B cell (primary cell): ENCODE measurements at regions not wholly inside any gene's neighbourhood (a gene's known extent, or its start where the extent isn't known, plus 50 kb on each side); places are given as distances from the start of the nearest gene placed in this dataset.

Experiments used
- ATAC-seq: fragments of 200-7000 bp; cut with Tn5 transposase; one replicate; pipeline ENCODE4 v1.10.0; 2021; ENCODE audit warnings: low read depth, mild to moderate bottlenecking, moderate number of reproducible peaks, moderate library complexity
- CTCF ChIA-PET: fragments of 350-600 bp; sonication (Branson Sonifier 250); formaldehyde crosslinking; loops from one replicate; lab custom pipeline; 2021; ENCODE audit warnings: antibody characterized with exemption, inconsistent platforms; lab: Charles Lee
- POLR2A ChIA-PET: fragments of 350-600 bp; sonication (Branson Sonifier 250); formaldehyde crosslinking; loops from one replicate; lab custom pipeline; 2021; ENCODE audit warnings: antibody characterized with exemption; lab: Charles Lee
- DNase-seq: peaks from one replicate; pipeline ENCODE4 v3.0.0; 2013
- H2AFZ ChIP-seq: 2 replicates; pipeline ENCODE4 v1.6.1; 2012; ENCODE audit warnings: mild to moderate bottlenecking, low read depth, low read length; ENCODE audit not compliant: insufficient read depth, poor library complexity, severe bottlenecking
- H3K27ac ChIP-seq, 2 donors: 1 replicate in 1 of 2; 2 replicates in 1 of 2; pipeline ENCODE4 v1.5.1; 2012 to 2013; ENCODE audit warnings: low read length in 2 of 2, mild to moderate bottlenecking in 2 of 2, moderate library complexity in 1 of 2
- H3K27me3 ChIP-seq, 4 experiments: fragments of 200-600 bp in 1 of 4; sonication (generic) in 1 of 4; replicated peaks in 1 of 4; 1 replicate in 2 of 4; 2 replicates in 2 of 4; pipeline versions ENCODE4 v1.6.1 to v1.7.0; 2013 to 2016; ENCODE audit warnings: low read length in 3 of 4, mild to moderate bottlenecking in 2 of 4, mixed read lengths in 1 of 4, moderate library complexity in 1 of 4; ENCODE audit not compliant: insufficient read depth in 4 of 4, control insufficient read depth in 3 of 4; ENCODE audit errors: control extremely low read depth in 1 of 4
- H3K36me3 ChIP-seq, 2 experiments: replicated peaks in 1 of 2; 1 replicate in 1 of 2; 2 replicates in 1 of 2; pipeline versions ENCODE4 v1.6.1 to v1.7.1; 2013; ENCODE audit warnings: low read length in 1 of 2; ENCODE audit not compliant: insufficient read depth in 2 of 2, control insufficient read depth in 1 of 2; ENCODE audit errors: control extremely low read depth in 1 of 2, extremely low read depth in 1 of 2
- H3K4me1 ChIP-seq, 2 donors: fragments of 200-600 bp in 1 of 2; sonication (generic) in 1 of 2; 1 replicate in 1 of 2; 2 replicates in 1 of 2; pipeline versions ENCODE4 v1.5.1 to v1.6.1; 2013 to 2017; ENCODE audit warnings: low read length in 2 of 2; ENCODE audit not compliant: control insufficient read depth in 2 of 2, insufficient read depth in 2 of 2
- H3K4me2 ChIP-seq: replicated peaks from 2 replicates; pipeline ENCODE3; 2012; ENCODE audit warnings: mild to moderate bottlenecking, low read depth, low read length; ENCODE audit not compliant: poor library complexity, severe bottlenecking
- H3K4me3 ChIP-seq, 5 experiments: fragments of 200-600 bp in 1 of 5; sonication (generic) in 1 of 5; 1 replicate in 3 of 5; 2 replicates in 2 of 5; pipeline versions ENCODE4 v1.5.1 to v1.7.0; 2011 to 2016; ENCODE audit warnings: low read length in 4 of 5, mild to moderate bottlenecking in 4 of 5, low read depth in 2 of 5, control low read depth in 1 of 5, moderate library complexity in 1 of 5; ENCODE audit not compliant: insufficient read depth in 1 of 5; ENCODE audit errors: control extremely low read depth in 1 of 5, extremely low read depth in 1 of 5
- H3K79me2 ChIP-seq: fragments of 200-600 bp; sonication (generic); one replicate; pipeline ENCODE4 v1.6.0; 2016; ENCODE audit warnings: low read length; ENCODE audit not compliant: control insufficient read depth, insufficient read depth
- H3K9ac ChIP-seq: fragments of 200-600 bp; sonication (generic); 2 replicates; pipeline ENCODE4 v1.6.1; 2017; ENCODE audit warnings: mild to moderate bottlenecking, low read length, moderate library complexity
- H3K9me3 ChIP-seq, 3 donors: one replicate each; pipeline versions ENCODE4 v1.6.1 to v1.7.1; 2013; ENCODE audit warnings: low read length in 2 of 3; ENCODE audit not compliant: control insufficient read depth in 2 of 3, insufficient read depth in 1 of 3; ENCODE audit errors: control extremely low read depth in 1 of 3
- H4K20me1 ChIP-seq: 2 replicates; pipeline ENCODE4 v1.6.0; 2012; ENCODE audit warnings: mild to moderate bottlenecking, low read length; ENCODE audit not compliant: insufficient read depth, control insufficient read depth, poor library complexity, severe bottlenecking
- H3K27ac Mint-ChIP-seq: one replicate; pipeline ENCODE4 v1.8.0; 2021; ENCODE audit warnings: mixed read lengths
- H3K27me3 Mint-ChIP-seq: one replicate; pipeline ENCODE4 v1.8.0; 2021; ENCODE audit warnings: mixed read lengths
- H3K4me1 Mint-ChIP-seq: one replicate; pipeline ENCODE4 v1.8.0; 2021; ENCODE audit warnings: mixed read lengths
- H3K4me3 Mint-ChIP-seq: one replicate; pipeline ENCODE4 v1.8.0; 2021; ENCODE audit warnings: mixed read lengths
- H3K9me3 Mint-ChIP-seq: one replicate; pipeline ENCODE4 v1.8.0; 2022; ENCODE audit warnings: mixed read lengths; ENCODE audit not compliant: insufficient read depth
- CTCF ChIP-seq: fragments of 200-600 bp; IDR thresholded peaks from one replicate; pipeline ENCODE4 v1.8.0; 2022; ENCODE audit warnings: antibody characterized with exemption, mild to moderate bottlenecking
- EZH2 ChIP-seq: IDR thresholded peaks from 2 replicates; pipeline ENCODE4 v1.6.1; 2012; ENCODE audit warnings: borderline replicate concordance, low read depth, mild to moderate bottlenecking, moderate library complexity, low read length; ENCODE audit not compliant: insufficient read depth, poor library complexity, severe bottlenecking
- WGBS: methylation state at CpG from one replicate; pipeline ENCODE4 v1.1.5; 2013; ENCODE audit warnings: missing lambda C conversion rate; ENCODE audit not compliant: insufficient coverage; 5-methylcytosine and 5-hydroxymethylcytosine counted together
- intact Hi-C: fragments of 100-400 bp; cut with micrococcal nuclease; formaldehyde crosslinking; loops from one replicate; pipeline ENCODE4 v1.10.0; 2022

GRCh38 chr2:225272173-225272572 is 127.3 kb upstream of the NYAP2 start:
- TF ChIP-seq EZH2 = no peak
- TF ChIP-seq CTCF = no peak
- Histone ChIP-seq H3K4me3 (no peak overlapping the region), H3K36me3 (no peaks in the 10 kb centered on the region), H3K27me3 (no peaks in the 10 kb centered on the region), H3K4me2 (no peak overlapping the region), H2AFZ (no peak overlapping the region), H3K9me3 (peaks cover 0 to 1% (median 0%) of the 10 kb centered on the region in 3 donors), H4K20me1 (no peaks in the 10 kb centered on the region), H3K79me2 (no peaks in the 10 kb centered on the region), H3K9ac (no peak overlapping the region), H3K27ac (no peak overlapping the region), H3K4me1 (peaks cover 23 to 27% of the 10 kb centered on the region in 2 donors)
- no peak for DNase-seq
- Mint-ChIP-seq H3K9me3 (no peaks in the 10 kb centered on the region), H3K4me3 (no peak overlapping the region), H3K4me1 (peaks cover 36% of the 10 kb centered on the region), H3K27me3 (no peaks in the 10 kb centered on the region), H3K27ac (no peak overlapping the region)
- intact Hi-C loops = loop anchor here (10.0 kb wide), 2 partner anchors 227 to 347 kb away; partner anchors contain the start of gene DOCK10
- POLR2A ChIA-PET = no interaction called here
- CTCF ChIA-PET = interaction anchor here (1.6 kb wide), 1 partner anchor 11 kb away, joined by 6 read pairs; no protein-coding TSS in a partner anchor
- ATAC-seq = no peak

- Mint-ChIP-seq H3K27me3 (no peaks in the 10 kb centered on the region), H3K4me1 (peaks cover 29% of the 10 kb centered on the region), H3K27ac (peak overlapping the region; percentile 29), H3K4me3 (no peak overlapping the region), H3K9me3 (no peaks in the 10 kb centered on the region)
- H4K20me1 ChIP-seq = no peaks in the 10 kb centered on the region
- DNase-seq (peak; percentile 82), ATAC-seq (peak; percentile 94)
- no peaks in the 10 kb centered on the region for H3K27me3 ChIP-seq
- intact Hi-C loops = loop anchor here (10.0 kb wide), 2 partner anchors 226 to 346 kb away; partner anchors contain the start of gene DOCK10
- H2AFZ ChIP-seq = no peak overlapping the region
- H3K79me2 ChIP-seq = no peaks in the 10 kb centered on the region
- WGBS = no CpG with 5 or more reads among the region's 2 CpGs
- ChIA-PET POLR2A (no interaction called here), CTCF (no interaction called here)
- no peak overlapping the region for H3K27ac ChIP-seq
- H3K9me3 ChIP-seq = peaks cover 0 to 1% (median 0%) of the 10 kb centered on the region in 3 donors
- no peak overlapping the region for H3K4me3 ChIP-seq
- H3K4me2 ChIP-seq = no peak overlapping the region
- no peak overlapping the region for H3K9ac ChIP-seq
- TF ChIP-seq CTCF (no peak), EZH2 (no peak)
- no peaks in the 10 kb centered on the region for H3K36me3 ChIP-seq
- H3K4me1 ChIP-seq = peaks cover 16 to 22% of the 10 kb centered on the region in 2 donors
Measured at GRCh38 chr2:225270861-225271260, 128.6 kb upstream of the NYAP2 start.
